ENCODE measurements at regions not wholly inside any gene's neighbourhood (a gene's known extent, or its start where the extent isn't known, plus 50 kb on each side); places are given as distances from the start of the nearest gene placed in this dataset.

- Histone ChIP-seq H3K27ac (ENCODE audit: low read depth, low read length) (no peak overlapping the region), H3K79me2 (ENCODE audit: insufficient read depth, low read length) (no peaks in the 10 kb centered on the region), H3K9me3 (ENCODE audit: control insufficient read depth in 1 of 2, insufficient read depth in 1 of 2, low read depth in 1 of 2, low read length in 2 of 2) (no peaks in the 10 kb centered on the region), H4K20me1 (ENCODE audit: insufficient read depth) (no peaks in the 10 kb centered on the region), H2AFZ (ENCODE audit: low read depth, low read length, poor library complexity, severe bottlenecking) (no peak overlapping the region), H3K9ac (ENCODE audit: low read length) (no peak overlapping the region), H3K4me3 (replicated peaks in 1 of 2; ENCODE audit: low read depth in 1 of 2, low read length in 2 of 2) (no peak overlapping the region), H3K4me1 (ENCODE audit: control insufficient read depth in 1 of 2, insufficient read depth in 2 of 2, low read length in 2 of 2) (no peaks in the 10 kb centered on the region), H3K9me2 (ENCODE audit: insufficient read depth) (no peaks in the 10 kb centered on the region), H3K4me2 (ENCODE audit: low read length) (no peak overlapping the region), H3K27me3 (ENCODE audit: insufficient read depth, low read length) (no peaks in the 10 kb centered on the region), H3K36me3 (ENCODE audit: control insufficient read depth in 1 of 2, insufficient read depth in 2 of 2, low read length in 2 of 2) (no peaks in the 10 kb centered on the region)
- intact Hi-C loops (cut with micrococcal nuclease): no loop called here
- no peak for ATAC-seq
- BruUV-seq (replicated peaks): no TSS peak
- POLR2A ChIA-PET: no interaction called here
- TF ChIP-seq POLR2A (IDR thresholded peaks at IDR 0.05; ENCODE audit: borderline replicate concordance, extremely low read depth, insufficient read depth, insufficient read length): no peak
- no peak for TF ChIP-seq REST (IDR thresholded peaks at IDR 0.05; ENCODE audit: low read depth)
- TF ChIP-seq SRF (IDR thresholded peaks at IDR 0.05; ENCODE audit: low read depth): no peak
- no peak for TF ChIP-seq RAD21 (IDR thresholded peaks at IDR 0.05; ENCODE audit: low read depth)
- no peak for TF ChIP-seq POLR2AphosphoS5 (IDR thresholded peaks at IDR 0.05; ENCODE audit: low read depth, low read length)
- no peak for TF ChIP-seq SIN3A (IDR thresholded peaks at IDR 0.05; ENCODE audit: low read depth)
- no peak for TF ChIP-seq FOSL1 (IDR thresholded peaks at IDR 0.05; ENCODE audit: low read depth)
- no peak for TF ChIP-seq TCF7L2 (IDR thresholded peaks at IDR 0.05; ENCODE audit: borderline replicate concordance, extremely low read depth, insufficient read depth, insufficient read length)
- TF ChIP-seq EZH2 (IDR thresholded peaks at IDR 0.05): no peak
- no peak for TF ChIP-seq CEBPB (IDR thresholded peaks at IDR 0.05; ENCODE audit: low read depth)
- no peak for TF ChIP-seq ZFX (IDR thresholded peaks at IDR 0.05)
- no peak for TF ChIP-seq ELF1 (IDR thresholded peaks at IDR 0.05; ENCODE audit: borderline replicate concordance, low read depth)
- DNase-seq (ENCODE audit: low read depth, low spot score): no peak
- RAD21 ChIA-PET (ENCODE audit: low non-redundant PET in 1 of 2, low total read pairs in 2 of 2, uncharacterized antibody in 2 of 2, unreplicated experiment in 2 of 2): no interaction called here
- CTCF ChIA-PET: no interaction called here
Measured at GRCh38 chr6:113111550-113111949, 745.6 kb upstream of the MARCKS start.
